PFSK-1 (cell line): ENCODE measurements at regions not wholly inside any gene's neighbourhood (a gene's known extent, or its start where the extent isn't known, plus 50 kb on each side); places are given as distances from the start of the nearest gene placed in this dataset.

Experiments used
- FOXP2 ChIP-seq: optimal IDR thresholded peaks from 2 replicates; pipeline ENCODE3; 2011; ENCODE audit warnings: borderline replicate concordance, control low read depth, inconsistent platforms; ENCODE audit not compliant: insufficient read depth; ENCODE audit errors: extremely low read length, extremely low read depth
- POLR2AphosphoS5 ChIP-seq: IDR thresholded peaks from 2 replicates; pipeline ENCODE4 v1.6.1; 2012; ENCODE audit warnings: low read depth, mild to moderate bottlenecking, control low read depth, low read length, moderate library complexity
- SIN3A ChIP-seq: IDR thresholded peaks from 2 replicates; pipeline ENCODE4 v1.6.1; 2012; ENCODE audit warnings: mild to moderate bottlenecking, low read length, moderate library complexity, borderline replicate concordance; ENCODE audit not compliant: insufficient read depth
- TAF1 ChIP-seq: IDR thresholded peaks from 2 replicates; pipeline ENCODE4 v1.6.1; 2012; ENCODE audit warnings: low read length, control low read depth, borderline replicate concordance; ENCODE audit not compliant: insufficient read depth
- TF ChIP-seq, protein P1 (sequence below), 2 experiments: IDR thresholded peaks; 2 replicates each; pipeline versions ENCODE4 v1.6.1 to v1.8.0; 2011 to 2012; ENCODE audit warnings: low read depth in 2 of 2, low read length in 2 of 2, control low read depth in 1 of 2, inconsistent platforms in 1 of 2, mild to moderate bottlenecking in 1 of 2, moderate library complexity in 1 of 2; ENCODE audit not compliant: insufficient read depth in 1 of 2

GRCh38 chr15:38867556-38867955, 302.9 kb upstream of the RASGRP1 start:
- TF ChIP-seq, protein P1, sequence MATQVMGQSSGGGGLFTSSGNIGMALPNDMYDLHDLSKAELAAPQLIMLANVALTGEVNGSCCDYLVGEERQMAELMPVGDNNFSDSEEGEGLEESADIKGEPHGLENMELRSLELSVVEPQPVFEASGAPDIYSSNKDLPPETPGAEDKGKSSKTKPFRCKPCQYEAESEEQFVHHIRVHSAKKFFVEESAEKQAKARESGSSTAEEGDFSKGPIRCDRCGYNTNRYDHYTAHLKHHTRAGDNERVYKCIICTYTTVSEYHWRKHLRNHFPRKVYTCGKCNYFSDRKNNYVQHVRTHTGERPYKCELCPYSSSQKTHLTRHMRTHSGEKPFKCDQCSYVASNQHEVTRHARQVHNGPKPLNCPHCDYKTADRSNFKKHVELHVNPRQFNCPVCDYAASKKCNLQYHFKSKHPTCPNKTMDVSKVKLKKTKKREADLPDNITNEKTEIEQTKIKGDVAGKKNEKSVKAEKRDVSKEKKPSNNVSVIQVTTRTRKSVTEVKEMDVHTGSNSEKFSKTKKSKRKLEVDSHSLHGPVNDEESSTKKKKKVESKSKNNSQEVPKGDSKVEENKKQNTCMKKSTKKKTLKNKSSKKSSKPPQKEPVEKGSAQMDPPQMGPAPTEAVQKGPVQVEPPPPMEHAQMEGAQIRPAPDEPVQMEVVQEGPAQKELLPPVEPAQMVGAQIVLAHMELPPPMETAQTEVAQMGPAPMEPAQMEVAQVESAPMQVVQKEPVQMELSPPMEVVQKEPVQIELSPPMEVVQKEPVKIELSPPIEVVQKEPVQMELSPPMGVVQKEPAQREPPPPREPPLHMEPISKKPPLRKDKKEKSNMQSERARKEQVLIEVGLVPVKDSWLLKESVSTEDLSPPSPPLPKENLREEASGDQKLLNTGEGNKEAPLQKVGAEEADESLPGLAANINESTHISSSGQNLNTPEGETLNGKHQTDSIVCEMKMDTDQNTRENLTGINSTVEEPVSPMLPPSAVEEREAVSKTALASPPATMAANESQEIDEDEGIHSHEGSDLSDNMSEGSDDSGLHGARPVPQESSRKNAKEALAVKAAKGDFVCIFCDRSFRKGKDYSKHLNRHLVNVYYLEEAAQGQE (IDR thresholded peaks at IDR 0.05; ENCODE audit: insufficient read depth in 1 of 2, low read depth in 2 of 2, low read length in 2 of 2), result no peak
- no peak for TF ChIP-seq SIN3A
- no peak for TF ChIP-seq POLR2AphosphoS5
- TF ChIP-seq TAF1, result no peak
- no peak for TF ChIP-seq FOXP2

- no peak for TF ChIP-seq FOXP2
- no peak for TF ChIP-seq SIN3A
- TF ChIP-seq, protein P1 (IDR thresholded peaks at IDR 0.05; ENCODE audit: insufficient read depth in 1 of 2, low read depth in 2 of 2, low read length in 2 of 2), result no peak
- TF ChIP-seq TAF1, result no peak
- no peak for TF ChIP-seq POLR2AphosphoS5
These were observed 303.9 kb upstream of the RASGRP1 start for GRCh38 chr15:38868326-38869114.

DNA sequence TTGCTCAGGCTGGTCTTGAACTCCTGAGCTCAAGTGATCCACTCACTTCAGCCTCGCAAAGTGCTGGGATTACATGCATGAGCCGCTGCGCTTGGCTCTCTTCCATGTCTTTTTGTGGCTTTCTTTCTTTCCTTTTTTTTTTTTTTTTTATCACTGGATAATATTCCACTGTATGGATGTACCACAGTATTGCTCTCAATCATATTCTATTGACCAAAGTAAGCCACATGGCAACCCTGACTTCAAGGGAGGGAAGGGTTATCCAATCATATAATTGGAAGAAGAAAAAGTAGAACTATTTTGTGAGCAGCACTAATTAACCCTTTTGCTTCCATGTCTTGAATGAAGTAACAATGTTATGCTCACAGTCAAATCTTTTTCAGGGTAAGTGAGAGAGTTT, 307.0 kb upstream of the RASGRP1 start:
- no peak for TF ChIP-seq FOXP2
- TF ChIP-seq TAF1, result no peak
- TF ChIP-seq, protein P1 (IDR thresholded peaks at IDR 0.05; ENCODE audit: insufficient read depth in 1 of 2, low read depth in 2 of 2, low read length in 2 of 2), result no peak
- no peak for TF ChIP-seq POLR2AphosphoS5
- no peak for TF ChIP-seq SIN3A

- TF ChIP-seq POLR2AphosphoS5 (no peak), FOXP2 (no peak), TAF1 (no peak), SIN3A (no peak)
- TF ChIP-seq, protein P1 (IDR thresholded peaks at IDR 0.05; ENCODE audit: insufficient read depth in 1 of 2, low read depth in 2 of 2, low read length in 2 of 2), result no peak
These were observed 308.1 kb upstream of the RASGRP1 start for GRCh38 chr15:38872732-38873131.

DNA sequence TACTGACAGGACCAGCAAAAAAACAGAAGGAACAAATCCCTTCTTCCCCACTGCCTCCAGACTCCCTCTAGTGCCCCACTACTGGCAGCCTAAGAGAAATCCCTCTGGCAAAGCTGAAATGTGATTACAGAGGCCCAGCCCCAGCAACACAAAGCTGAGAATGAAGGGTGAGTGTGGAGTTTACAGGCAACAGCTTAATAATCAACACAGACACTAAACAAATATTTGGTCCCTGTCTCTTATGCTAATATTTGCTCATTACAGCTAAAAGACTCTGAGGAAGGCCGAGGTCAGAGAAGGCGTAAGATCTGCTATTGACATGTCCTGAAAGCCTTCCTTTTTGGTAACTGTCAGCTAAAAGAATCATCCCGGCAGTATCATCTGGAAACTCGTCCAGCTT, 308.5 kb upstream of the RASGRP1 start:
- no peak for TF ChIP-seq POLR2AphosphoS5
- TF ChIP-seq TAF1, result no peak
- no peak for TF ChIP-seq SIN3A
- TF ChIP-seq FOXP2, result no peak
- TF ChIP-seq, protein P1 (IDR thresholded peaks at IDR 0.05; ENCODE audit: insufficient read depth in 1 of 2, low read depth in 2 of 2, low read length in 2 of 2), result no peak
